HepG2 (cell line): ENCODE measurements at regions not wholly inside any gene's neighbourhood (a gene's known extent, or its start where the extent isn't known, plus 50 kb on each side); places are given as distances from the start of the nearest gene placed in this dataset.

Experiments used
- HDAC6 ChIP-seq: fragments of 200-600 bp; sonication (generic); IDR thresholded peaks from 2 replicates; pipeline ENCODE4 v1.7.0; 2017; ENCODE audit warnings: mild to moderate bottlenecking, antibody characterized with exemption, low read length, low read depth
- ISL2 ChIP-seq: sonication (generic); formaldehyde crosslinking; IDR thresholded peaks from 2 replicates; pipeline ENCODE4 v1.5.0; 2020; ENCODE audit warnings: missing genetic modification reagents
- KAT8 ChIP-seq: IDR thresholded peaks from 2 replicates; pipeline ENCODE4 v1.6.1; 2016; ENCODE audit warnings: missing genetic modification reagents, missing compliant biosample characterization
- NAIF1 ChIP-seq: sonication (generic); formaldehyde crosslinking; IDR thresholded peaks from 2 replicates; pipeline ENCODE4 v1.5.0; 2020; ENCODE audit warnings: mild to moderate bottlenecking, missing genetic modification reagents, borderline replicate concordance
- NFYB ChIP-seq: sonication (generic); formaldehyde crosslinking; IDR thresholded peaks from 2 replicates; pipeline ENCODE4 v1.4.0; 2020; ENCODE audit warnings: missing genetic modification reagents
- POLR2A ChIP-seq, 2 experiments: IDR thresholded peaks; 2 replicates each; pipeline ENCODE4 v1.6.1; 2011; ENCODE audit warnings: low read depth in 2 of 2, low read length in 2 of 2, mild to moderate bottlenecking in 1 of 2, moderate library complexity in 1 of 2; ENCODE audit not compliant: insufficient read depth in 1 of 2
- PTBP1 ChIP-seq: fragments of 200-400 bp; formaldehyde crosslinking; IDR thresholded peaks from 2 replicates; pipeline ENCODE4 v1.6.1; 2018; ENCODE audit warnings: low read length, low read depth; ENCODE audit not compliant: poor library complexity, severe bottlenecking
- SRSF9 ChIP-seq: fragments of 200-400 bp; formaldehyde crosslinking; IDR thresholded peaks from 2 replicates; pipeline ENCODE4 v1.6.1; 2018; ENCODE audit warnings: borderline replicate concordance, mild to moderate bottlenecking, low read depth, low read length; ENCODE audit not compliant: insufficient read depth, poor library complexity, severe bottlenecking
- ZBTB37 ChIP-seq: sonication (generic); formaldehyde crosslinking; IDR thresholded peaks from 2 replicates; pipeline ENCODE4 v1.4.0; 2020; ENCODE audit warnings: mild to moderate bottlenecking, missing genetic modification reagents
- ZFY ChIP-seq: sonication (generic); formaldehyde crosslinking; IDR thresholded peaks from 2 replicates; pipeline ENCODE4 v1.4.0; 2020; ENCODE audit warnings: missing genetic modification reagents
- ZNF333 ChIP-seq: sonication (generic); formaldehyde crosslinking; IDR thresholded peaks from 2 replicates; pipeline ENCODE4 v1.4.0; 2020; ENCODE audit warnings: mild to moderate bottlenecking, missing genetic modification reagents, borderline replicate concordance
- ZNF543 ChIP-seq: sonication (generic); formaldehyde crosslinking; IDR thresholded peaks from 2 replicates; pipeline ENCODE4 v1.4.0; 2020; ENCODE audit warnings: mild to moderate bottlenecking, missing genetic modification reagents
- ZNF552 ChIP-seq: sonication (generic); formaldehyde crosslinking; IDR thresholded peaks from 2 replicates; pipeline ENCODE4 v1.9.0; 2022; ENCODE audit warnings: missing genetic modification reagents, mild to moderate bottlenecking, borderline replicate concordance
- ZNF703 ChIP-seq: sonication (generic); formaldehyde crosslinking; IDR thresholded peaks from 2 replicates; pipeline ENCODE4 v1.5.1; 2020; ENCODE audit warnings: missing genetic modification reagents, mild to moderate bottlenecking, moderate library complexity, borderline replicate concordance
- ZSCAN29 ChIP-seq: sonication (generic); formaldehyde crosslinking; conservative IDR thresholded peaks from 2 replicates; pipeline ENCODE4 v1.4.0; 2020; ENCODE audit warnings: mild to moderate bottlenecking, missing genetic modification reagents
- ZSCAN30 ChIP-seq: sonication (generic); formaldehyde crosslinking; IDR thresholded peaks from 2 replicates; pipeline ENCODE4 v1.5.0; 2020; ENCODE audit warnings: mild to moderate bottlenecking, missing genetic modification reagents
- TF ChIP-seq, protein P1 (sequence below): sonication (generic); formaldehyde crosslinking; IDR thresholded peaks from 2 replicates; pipeline ENCODE4 v1.4.0; 2020; ENCODE audit warnings: missing genetic modification reagents
- TF ChIP-seq, protein P2 (sequence below): IDR thresholded peaks from 2 replicates; pipeline ENCODE4 v1.6.1; 2016; ENCODE audit warnings: low read depth, control low read depth
- TF ChIP-seq, protein P3 (sequence below): sonication (generic); formaldehyde crosslinking; IDR thresholded peaks from 2 replicates; pipeline ENCODE4 v1.4.0; 2020; ENCODE audit warnings: missing genetic modification reagents, borderline replicate concordance

DNA sequence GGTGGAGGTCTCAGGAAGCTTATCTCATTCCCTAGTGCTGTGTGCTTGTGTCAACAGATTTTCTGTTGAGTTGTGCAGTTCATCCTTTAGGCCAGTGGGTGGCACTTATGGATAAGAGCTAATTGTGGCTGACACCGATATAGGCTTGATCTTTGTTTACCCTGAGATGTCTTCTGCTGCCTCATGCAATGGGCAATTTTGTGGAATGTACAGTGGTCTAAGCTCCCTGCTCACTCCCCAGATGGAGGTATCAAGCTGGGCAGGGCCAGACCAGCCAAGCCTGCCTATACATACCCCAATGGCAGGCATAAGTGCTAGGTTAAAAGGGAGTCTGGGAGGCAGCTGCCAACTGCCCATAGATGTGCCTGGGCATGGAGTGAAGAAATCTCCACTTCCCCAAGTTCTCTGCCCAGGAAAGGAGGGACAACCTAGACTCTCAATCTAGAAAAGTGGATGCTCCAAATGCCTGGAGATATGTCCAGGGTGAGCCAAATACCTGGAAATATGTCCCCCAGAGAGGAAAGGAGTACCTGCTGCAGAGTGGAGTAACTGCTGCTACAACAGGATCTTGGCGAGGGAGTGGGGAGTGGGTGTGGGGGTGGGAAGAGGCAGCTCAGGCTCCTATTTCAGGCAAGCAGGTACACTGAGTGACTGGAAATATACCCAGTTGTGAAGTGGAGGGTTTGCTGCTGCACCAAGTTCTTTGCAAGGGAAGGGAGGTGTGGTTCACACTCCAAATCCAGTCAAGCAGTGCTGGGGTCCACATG is 53.2 kb upstream of the ARG1 start (continued):
- TF ChIP-seq KAT8 (CRISPR knock-in tag) (peak; percentile 57; the same call in 1 of the 2 replicates), POLR2A (IDR thresholded peaks at IDR 0.05; ENCODE audit: insufficient read depth in 1 of 2, low read depth in 2 of 2, low read length in 2 of 2) (no peak), ZNF552 (0 out of 2 replicates have a peak, but pooled peaks have one; percentile 40), ZBTB37 (no peak), ZNF543 (CRISPR knock-in tag) (no peak), NFYB (CRISPR knock-in tag) (no peak), ZFY (CRISPR knock-in tag) (no peak), PTBP1 (no peak), ZNF333 (CRISPR knock-in tag) (no peak), ZSCAN29 (CRISPR knock-in tag) (0 out of 2 replicates have a peak, but pooled peaks have one; percentile 60), SRSF9 (no peak), ZNF703 (CRISPR knock-in tag) (no peak), ISL2 (CRISPR knock-in tag) (no peak), NAIF1 (CRISPR knock-in tag) (no peak), ZSCAN30 (CRISPR knock-in tag) (no peak), HDAC6 (no peak)
- TF ChIP-seq, protein P1, sequence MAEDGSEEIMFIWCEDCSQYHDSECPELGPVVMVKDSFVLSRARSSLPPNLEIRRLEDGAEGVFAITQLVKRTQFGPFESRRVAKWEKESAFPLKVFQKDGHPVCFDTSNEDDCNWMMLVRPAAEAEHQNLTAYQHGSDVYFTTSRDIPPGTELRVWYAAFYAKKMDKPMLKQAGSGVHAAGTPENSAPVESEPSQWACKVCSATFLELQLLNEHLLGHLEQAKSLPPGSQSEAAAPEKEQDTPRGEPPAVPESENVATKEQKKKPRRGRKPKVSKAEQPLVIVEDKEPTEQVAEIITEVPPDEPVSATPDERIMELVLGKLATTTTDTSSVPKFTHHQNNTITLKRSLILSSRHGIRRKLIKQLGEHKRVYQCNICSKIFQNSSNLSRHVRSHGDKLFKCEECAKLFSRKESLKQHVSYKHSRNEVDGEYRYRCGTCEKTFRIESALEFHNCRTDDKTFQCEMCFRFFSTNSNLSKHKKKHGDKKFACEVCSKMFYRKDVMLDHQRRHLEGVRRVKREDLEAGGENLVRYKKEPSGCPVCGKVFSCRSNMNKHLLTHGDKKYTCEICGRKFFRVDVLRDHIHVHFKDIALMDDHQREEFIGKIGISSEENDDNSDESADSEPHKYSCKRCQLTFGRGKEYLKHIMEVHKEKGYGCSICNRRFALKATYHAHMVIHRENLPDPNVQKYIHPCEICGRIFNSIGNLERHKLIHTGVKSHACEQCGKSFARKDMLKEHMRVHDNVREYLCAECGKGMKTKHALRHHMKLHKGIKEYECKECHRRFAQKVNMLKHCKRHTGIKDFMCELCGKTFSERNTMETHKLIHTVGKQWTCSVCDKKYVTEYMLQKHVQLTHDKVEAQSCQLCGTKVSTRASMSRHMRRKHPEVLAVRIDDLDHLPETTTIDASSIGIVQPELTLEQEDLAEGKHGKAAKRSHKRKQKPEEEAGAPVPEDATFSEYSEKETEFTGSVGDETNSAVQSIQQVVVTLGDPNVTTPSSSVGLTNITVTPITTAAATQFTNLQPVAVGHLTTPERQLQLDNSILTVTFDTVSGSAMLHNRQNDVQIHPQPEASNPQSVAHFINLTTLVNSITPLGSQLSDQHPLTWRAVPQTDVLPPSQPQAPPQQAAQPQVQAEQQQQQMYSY (CRISPR knock-in tag) = no peak
- TF ChIP-seq, protein P2, sequence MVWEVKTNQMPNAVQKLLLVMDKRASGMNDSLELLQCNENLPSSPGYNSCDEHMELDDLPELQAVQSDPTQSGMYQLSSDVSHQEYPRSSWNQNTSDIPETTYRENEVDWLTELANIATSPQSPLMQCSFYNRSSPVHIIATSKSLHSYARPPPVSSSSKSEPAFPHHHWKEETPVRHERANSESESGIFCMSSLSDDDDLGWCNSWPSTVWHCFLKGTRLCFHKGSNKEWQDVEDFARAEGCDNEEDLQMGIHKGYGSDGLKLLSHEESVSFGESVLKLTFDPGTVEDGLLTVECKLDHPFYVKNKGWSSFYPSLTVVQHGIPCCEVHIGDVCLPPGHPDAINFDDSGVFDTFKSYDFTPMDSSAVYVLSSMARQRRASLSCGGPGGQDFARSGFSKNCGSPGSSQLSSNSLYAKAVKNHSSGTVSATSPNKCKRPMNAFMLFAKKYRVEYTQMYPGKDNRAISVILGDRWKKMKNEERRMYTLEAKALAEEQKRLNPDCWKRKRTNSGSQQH = no peak
- TF ChIP-seq, protein P3, sequence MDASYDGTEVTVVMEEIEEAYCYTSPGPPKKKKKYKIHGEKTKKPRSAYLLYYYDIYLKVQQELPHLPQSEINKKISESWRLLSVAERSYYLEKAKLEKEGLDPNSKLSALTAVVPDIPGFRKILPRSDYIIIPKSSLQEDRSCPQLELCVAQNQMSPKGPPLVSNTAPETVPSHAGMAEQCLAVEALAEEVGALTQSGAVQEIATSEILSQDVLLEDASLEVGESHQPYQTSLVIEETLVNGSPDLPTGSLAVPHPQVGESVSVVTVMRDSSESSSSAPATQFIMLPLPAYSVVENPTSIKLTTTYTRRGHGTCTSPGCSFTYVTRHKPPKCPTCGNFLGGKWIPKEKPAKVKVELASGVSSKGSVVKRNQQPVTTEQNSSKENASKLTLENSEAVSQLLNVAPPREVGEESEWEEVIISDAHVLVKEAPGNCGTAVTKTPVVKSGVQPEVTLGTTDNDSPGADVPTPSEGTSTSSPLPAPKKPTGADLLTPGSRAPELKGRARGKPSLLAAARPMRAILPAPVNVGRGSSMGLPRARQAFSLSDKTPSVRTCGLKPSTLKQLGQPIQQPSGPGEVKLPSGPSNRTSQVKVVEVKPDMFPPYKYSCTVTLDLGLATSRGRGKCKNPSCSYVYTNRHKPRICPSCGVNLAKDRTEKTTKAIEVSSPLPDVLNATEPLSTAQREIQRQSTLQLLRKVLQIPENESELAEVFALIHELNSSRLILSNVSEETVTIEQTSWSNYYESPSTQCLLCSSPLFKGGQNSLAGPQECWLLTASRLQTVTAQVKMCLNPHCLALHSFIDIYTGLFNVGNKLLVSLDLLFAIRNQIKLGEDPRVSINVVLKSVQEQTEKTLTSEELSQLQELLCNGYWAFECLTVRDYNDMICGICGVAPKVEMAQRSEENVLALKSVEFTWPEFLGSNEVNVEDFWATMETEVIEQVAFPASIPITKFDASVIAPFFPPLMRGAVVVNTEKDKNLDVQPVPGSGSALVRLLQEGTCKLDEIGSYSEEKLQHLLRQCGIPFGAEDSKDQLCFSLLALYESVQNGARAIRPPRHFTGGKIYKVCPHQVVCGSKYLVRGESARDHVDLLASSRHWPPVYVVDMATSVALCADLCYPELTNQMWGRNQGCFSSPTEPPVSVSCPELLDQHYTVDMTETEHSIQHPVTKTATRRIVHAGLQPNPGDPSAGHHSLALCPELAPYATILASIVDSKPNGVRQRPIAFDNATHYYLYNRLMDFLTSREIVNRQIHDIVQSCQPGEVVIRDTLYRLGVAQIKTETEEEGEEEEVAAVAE (CRISPR knock-in tag) = no peak
